ENCODE measurements at regions not wholly inside any gene's neighbourhood (a gene's known extent, or its start where the extent isn't known, plus 50 kb on each side); places are given as distances from the start of the nearest gene placed in this dataset.

GRCh38 chr13:74193391-74193790 lies 59.2 kb upstream of the KLF12 start:
- no peak for DNase-seq (ENCODE audit: low read depth in 4 of 4, low spot score in 3 of 4)

DNA sequence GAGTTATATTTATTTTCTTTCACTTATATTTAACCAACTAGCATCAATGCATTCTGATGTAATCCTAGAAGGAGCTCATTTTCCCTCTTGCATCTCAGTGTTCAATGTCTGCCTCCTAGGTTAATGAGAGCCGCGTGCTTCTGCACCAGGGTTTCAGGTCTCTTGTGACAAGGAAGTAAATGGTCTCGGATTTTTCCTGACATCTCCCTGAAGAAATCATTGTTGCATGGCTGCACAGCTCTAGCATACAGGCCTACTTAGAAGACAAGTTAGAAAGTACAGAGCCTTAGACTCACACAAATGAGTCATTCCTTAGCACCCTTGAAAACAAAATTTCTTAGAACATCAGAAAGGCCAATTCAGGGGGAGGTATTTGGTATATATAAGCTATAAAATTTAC lies 57.2 kb upstream of the KLF12 start:
- peak in 2 of 4 donors; percentile 7 to 25 for DNase-seq (ENCODE audit: low read depth in 4 of 4, low spot score in 3 of 4)

DNA sequence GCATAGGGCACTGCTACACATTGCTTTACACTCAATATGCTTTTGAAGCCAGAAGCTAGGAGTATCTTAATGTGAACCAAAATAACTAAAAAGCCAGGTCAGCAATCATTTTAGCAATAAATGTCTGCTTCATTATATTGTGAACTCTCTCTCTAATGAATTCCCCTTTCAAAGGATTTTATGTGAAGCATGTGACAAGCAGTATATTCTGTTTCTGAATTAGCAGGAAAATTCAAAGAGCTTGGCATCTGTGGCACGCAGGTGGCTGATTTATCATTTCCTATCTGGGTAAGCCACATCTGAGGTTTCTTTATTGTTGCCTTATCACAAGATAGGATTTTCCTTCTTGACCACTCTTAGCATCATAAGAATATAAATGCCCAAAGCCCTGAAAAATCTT lies 56.8 kb upstream of the KLF12 start:
- DNase-seq (ENCODE audit: low read depth in 4 of 4, low spot score in 3 of 4): no peak

DNA sequence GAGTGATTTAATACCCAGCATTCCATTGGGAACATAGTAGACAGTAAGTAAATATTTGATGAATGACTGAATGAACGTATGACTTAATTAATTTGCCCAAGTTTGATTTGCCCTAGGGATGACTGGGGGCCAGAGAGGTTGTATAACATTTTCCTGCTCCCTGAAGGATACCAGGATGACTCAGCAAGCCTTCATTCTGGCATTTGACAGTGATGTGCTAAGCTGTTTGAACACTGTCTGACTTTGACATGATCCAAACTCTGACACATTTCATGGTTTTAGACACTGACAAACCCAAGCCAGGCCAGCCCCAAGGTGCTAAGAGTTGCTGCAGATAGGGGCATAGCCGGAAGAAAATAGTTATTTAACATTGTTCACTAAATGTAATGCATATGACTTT lies 53.4 kb upstream of the KLF12 start:
- DNase-seq (ENCODE audit: low read depth in 4 of 4, low spot score in 3 of 4): no peak

GRCh38 chr13:74184283-74184682 lies 50.1 kb upstream of the KLF12 start:
- DNase-seq (ENCODE audit: low read depth in 4 of 4, low spot score in 3 of 4): no peak
